H9 (cell line): ENCODE measurements at regions not wholly inside any gene's neighbourhood (a gene's known extent, or its start where the extent isn't known, plus 50 kb on each side); places are given as distances from the start of the nearest gene placed in this dataset.

Experiments
- DNase-seq: peaks from one replicate; pipeline ENCODE4 v3.0.0-alpha.2; 2017
- H2AFZ ChIP-seq: one replicate; pipeline ENCODE4 v1.6.1; 2013; ENCODE audit warnings: mild to moderate bottlenecking, low read length, control low read depth, moderate library complexity
- H2AK5ac ChIP-seq: 2 replicates; pipeline ENCODE4 v1.6.1; 2013; ENCODE audit warnings: low read length, control low read depth, mixed read lengths; ENCODE audit not compliant: insufficient read length
- H2BK120ac ChIP-seq: one replicate; pipeline ENCODE4 v1.6.1; 2013; ENCODE audit warnings: low read depth, mild to moderate bottlenecking, low read length, control low read depth, inconsistent platforms; ENCODE audit not compliant: poor library complexity, severe bottlenecking
- H2BK12ac ChIP-seq: 2 replicates; pipeline ENCODE4 v1.6.1; 2013; ENCODE audit warnings: low read length, control low read depth, mixed read lengths, low read depth; ENCODE audit not compliant: insufficient read length
- H2BK15ac ChIP-seq: 2 replicates; pipeline ENCODE4 v1.6.1; 2013; ENCODE audit warnings: low read depth, low read length, control low read depth
- H2BK20ac ChIP-seq: one replicate; pipeline ENCODE4 v1.6.1; 2013; ENCODE audit warnings: low read depth, mild to moderate bottlenecking, low read length, control low read depth, inconsistent platforms; ENCODE audit not compliant: poor library complexity, severe bottlenecking
- H2BK5ac ChIP-seq: 2 replicates; pipeline ENCODE4 v1.6.1; 2013; ENCODE audit warnings: low read length, control low read depth, mixed read lengths; ENCODE audit not compliant: insufficient read length
- H3K14ac ChIP-seq: 2 replicates; pipeline ENCODE4 v1.6.1; 2013; ENCODE audit warnings: low read length, control low read depth; ENCODE audit not compliant: insufficient read depth
- H3K18ac ChIP-seq: 2 replicates; pipeline ENCODE4 v1.6.1; 2013; ENCODE audit warnings: low read depth, mild to moderate bottlenecking, mixed read lengths, low read length, control low read depth; ENCODE audit not compliant: insufficient read length
- H3K23ac ChIP-seq: 2 replicates; pipeline ENCODE4 v1.6.1; 2013; ENCODE audit warnings: low read length, control low read depth, mixed read lengths, low read depth; ENCODE audit not compliant: insufficient read length
- H3K23me2 ChIP-seq: 2 replicates; pipeline ENCODE4 v1.6.1; 2013; ENCODE audit warnings: low read depth, mild to moderate bottlenecking, mixed read lengths, low read length, control low read depth; ENCODE audit not compliant: insufficient read length, poor library complexity, severe bottlenecking
- H3K27ac ChIP-seq: 2 replicates; pipeline ENCODE4 v1.5.1; 2013; ENCODE audit warnings: low read length, control low read depth, mixed read lengths, low read depth; ENCODE audit not compliant: insufficient read length
- H3K27me3 ChIP-seq: 2 replicates; pipeline ENCODE4 v1.6.1; 2013; ENCODE audit warnings: low read length, control low read depth, inconsistent platforms; ENCODE audit not compliant: insufficient read depth
- H3K4ac ChIP-seq: 2 replicates; pipeline ENCODE4 v1.6.1; 2013; ENCODE audit warnings: low read depth, mild to moderate bottlenecking, control low read depth, inconsistent platforms, low read length, moderate library complexity
- H3K4me1 ChIP-seq: 2 replicates; pipeline ENCODE4 v1.6.1; 2013; ENCODE audit warnings: low read length, control low read depth, inconsistent platforms; ENCODE audit not compliant: insufficient read depth
- H3K4me2 ChIP-seq: 2 replicates; pipeline ENCODE4 v1.6.1; 2013; ENCODE audit warnings: low read length, control low read depth, mixed read lengths; ENCODE audit not compliant: insufficient read length, insufficient read depth
- H3K56ac ChIP-seq: 2 replicates; pipeline ENCODE4 v1.6.1; 2013; ENCODE audit warnings: low read depth, mild to moderate bottlenecking, mixed read lengths, low read length, control low read depth; ENCODE audit not compliant: insufficient read length
- H3K79me1 ChIP-seq: 2 replicates; pipeline ENCODE4 v1.6.1; 2013; ENCODE audit warnings: low read depth, mild to moderate bottlenecking, moderate library complexity, low read length, control low read depth, inconsistent platforms; ENCODE audit not compliant: insufficient read depth, poor library complexity, severe bottlenecking
- H3K79me2 ChIP-seq: 2 replicates; pipeline ENCODE4 v1.6.1; 2013; ENCODE audit warnings: low read length, control low read depth, inconsistent platforms; ENCODE audit not compliant: insufficient read depth
- H3K9ac ChIP-seq: 2 replicates; pipeline ENCODE4 v1.6.1; 2013; ENCODE audit warnings: low read length, control low read depth, mixed read lengths; ENCODE audit not compliant: insufficient read length; ENCODE audit errors: extremely low read depth
- H3K9me3 ChIP-seq: one replicate; pipeline ENCODE4 v1.6.1; 2013; ENCODE audit warnings: low read depth, low read length, inconsistent platforms; ENCODE audit not compliant: control insufficient read depth
- H3T11ph ChIP-seq: one replicate; pipeline ENCODE4 v1.6.1; 2013; ENCODE audit warnings: mild to moderate bottlenecking, low read length, control low read depth, inconsistent platforms
- H4K20me1 ChIP-seq: one replicate; pipeline ENCODE4 v1.6.1; 2013; ENCODE audit not compliant: control insufficient read depth, insufficient read length, insufficient read depth
- H4K5ac ChIP-seq: 2 replicates; pipeline ENCODE4 v1.6.1; 2013; ENCODE audit warnings: low read depth, mild to moderate bottlenecking, mixed read lengths, low read length, control low read depth; ENCODE audit not compliant: insufficient read length
- H4K8ac ChIP-seq: replicated peaks from 2 replicates; pipeline ENCODE4 v1.6.1; 2013; ENCODE audit warnings: low read length, control low read depth, mixed read lengths, low read depth; ENCODE audit not compliant: insufficient read length
- H4K91ac ChIP-seq: 2 replicates; pipeline ENCODE4 v1.6.1; 2013; ENCODE audit warnings: low read depth, mild to moderate bottlenecking, moderate library complexity, mixed read lengths, low read length, control low read depth; ENCODE audit not compliant: insufficient read length
- H3K27ac Mint-ChIP-seq, 3 experiments: 2 replicates in 2 of 3; 3 replicates in 1 of 3; pipeline ENCODE4 v1.8.0; 2020 to 2021; ENCODE audit warnings: mixed read lengths in 3 of 3, mild to moderate bottlenecking in 1 of 3, moderate library complexity in 1 of 3
- H3K27me3 Mint-ChIP-seq: 2 replicates; pipeline ENCODE4 v1.8.0; 2021; ENCODE audit warnings: low read depth, mild to moderate bottlenecking, moderate library complexity, mixed read lengths
- H3K36me3 Mint-ChIP-seq, 3 experiments: 2 replicates in 2 of 3; 3 replicates in 1 of 3; pipeline ENCODE4 v1.8.0; 2020 to 2021; ENCODE audit warnings: low read depth in 3 of 3, mixed read lengths in 3 of 3; ENCODE audit not compliant: insufficient read depth in 1 of 3
- H3K4me1 Mint-ChIP-seq, 2 experiments: 2 replicates each; pipeline ENCODE4 v1.8.0; 2020; ENCODE audit warnings: mixed read lengths in 2 of 2
- H3K4me3 Mint-ChIP-seq, 2 experiments: 2 replicates in 1 of 2; 3 replicates in 1 of 2; pipeline ENCODE4 v1.8.0; 2020 to 2021; ENCODE audit warnings: mild to moderate bottlenecking in 2 of 2, mixed read lengths in 2 of 2, moderate library complexity in 1 of 2
- H3K9me3 Mint-ChIP-seq, 2 experiments: 2 replicates in 1 of 2; 3 replicates in 1 of 2; pipeline ENCODE4 v1.8.0; 2020; ENCODE audit warnings: mild to moderate bottlenecking in 2 of 2, mixed read lengths in 2 of 2, moderate library complexity in 1 of 2
- CTCF ChIP-seq: fragments of 200-600 bp; sonication (generic); conservative IDR thresholded peaks from 3 replicates; pipeline ENCODE4 v1.8.0; 2021; ENCODE audit warnings: antibody characterized with exemption, mild to moderate bottlenecking
- WGBS: extraction: QIAGEN DNeasy Blood & Tissue Kit; methylation state at CpG from one replicate; pipeline ENCODE4 v1.1.7; 2013; ENCODE audit warnings: missing lambda C conversion rate, low lambda C conversion rate, mixed read lengths; ENCODE audit not compliant: insufficient read length; ENCODE audit errors: extremely low coverage; 5-methylcytosine and 5-hydroxymethylcytosine counted together

- no peak overlapping the region for H4K8ac ChIP-seq
- no peaks in the 10 kb centered on the region for H3K79me2 ChIP-seq
- H2BK20ac ChIP-seq, result no peak overlapping the region
- no peak for DNase-seq
- H3K56ac ChIP-seq, result no peak overlapping the region
- no peak overlapping the region for H3K4me2 ChIP-seq
- H2BK120ac ChIP-seq, result no peak overlapping the region
- no peak overlapping the region for H4K5ac ChIP-seq
- H3K27ac Mint-ChIP-seq, result peak overlapping the region in 1 of 3 experiments; percentile 67; a peak in 2 of 7 replicates
- H2BK15ac ChIP-seq, result no peak overlapping the region
- no peak overlapping the region for H2AK5ac ChIP-seq
- H3K14ac ChIP-seq, result no peak overlapping the region; the same call in 1 of the 2 replicates
- H3K79me1 ChIP-seq, result no peaks in the 10 kb centered on the region
- no peak overlapping the region for H2BK5ac ChIP-seq
- no peaks in the 10 kb centered on the region for H3K23me2 ChIP-seq
- peaks cover 22 to 31% of the 10 kb centered on the region in 2 experiments for H3K4me1 Mint-ChIP-seq
- TF ChIP-seq CTCF, result no peak
- H3K23ac ChIP-seq, result no peak overlapping the region
- H3K27me3 Mint-ChIP-seq, result peaks cover 7% of the 10 kb centered on the region
- H3K4me1 ChIP-seq, result peaks cover 2% of the 10 kb centered on the region; the same call in 1 of the 2 replicates
- H3K4ac ChIP-seq, result no peak overlapping the region
- H3K9ac ChIP-seq, result no peak overlapping the region
- peaks cover 0 to 12% (median 3%) of the 10 kb centered on the region in 3 experiments; a peak in 4 of 7 replicates for H3K36me3 Mint-ChIP-seq
- WGBS, result no CpG with 5 or more reads among the region's 5 CpGs
- no peak overlapping the region for H2BK12ac ChIP-seq
- no peak overlapping the region for H3K4me3 Mint-ChIP-seq
- H2AFZ ChIP-seq, result no peak overlapping the region
- H3K9me3 ChIP-seq, result no peaks in the 10 kb centered on the region
- H3K9me3 Mint-ChIP-seq, result peaks cover 5 to 10% of the 10 kb centered on the region in 2 experiments
- no peak overlapping the region for H3K27ac ChIP-seq
- H4K91ac ChIP-seq, result no peak overlapping the region
- no peak overlapping the region for H3K18ac ChIP-seq
- H3K27me3 ChIP-seq, result no peaks in the 10 kb centered on the region; the same call in 1 of the 2 replicates
- H4K20me1 ChIP-seq, result no peaks in the 10 kb centered on the region
- H3T11ph ChIP-seq, result no peak overlapping the region
These were observed 131.5 kb upstream of the LGALSL start for GRCh38 chr2:64322433-64322832.
